ENCODE measurements at regions not wholly inside any gene's neighbourhood (a gene's known extent, or its start where the extent isn't known, plus 50 kb on each side); places are given as distances from the start of the nearest gene placed in this dataset.

- no peaks in the 10 kb centered on the region for H3K9me3 ChIP-seq (ENCODE audit: control insufficient read depth, insufficient read depth, low read depth, low read length)
- no peak for TF ChIP-seq CTCF (conservative IDR thresholded peaks at IDR 0.05 in 1 of 2, IDR thresholded peaks at IDR 0.05 in 1 of 2; ENCODE audit: low read depth in 1 of 2, low read length in 2 of 2)
- no peak for TF ChIP-seq EZH2 (IDR thresholded peaks at IDR 0.05; ENCODE audit: low read length, missing control alignments)
- no peaks in the 10 kb centered on the region for H4K20me1 ChIP-seq (ENCODE audit: control insufficient read depth, extremely low read depth, insufficient read depth, low read length)
- H3K79me2 ChIP-seq (ENCODE audit: control insufficient read depth, insufficient read depth, low read length), result no peaks in the 10 kb centered on the region
- H3K36me3 ChIP-seq (ENCODE audit: control insufficient read depth, insufficient read depth, low read length), result no peaks in the 10 kb centered on the region
- H3K27ac ChIP-seq (ENCODE audit: insufficient read depth, low read length), result peak overlapping the region; percentile 91
- DNase-seq (ENCODE audit: low read depth in 2 of 2), result peak; percentile 88 to 97
- peaks cover 31% of the 10 kb centered on the region for H3K4me1 ChIP-seq (ENCODE audit: control insufficient read depth, extremely low read depth, insufficient read depth, low read length)
- no peaks in the 10 kb centered on the region for H3K27me3 ChIP-seq (ENCODE audit: control insufficient read depth, insufficient read depth, low read length)
- peak overlapping the region; percentile 44 for H3K9ac ChIP-seq (ENCODE audit: insufficient read depth, low read length)
- peak overlapping the region; percentile 79 for H3K4me2 ChIP-seq (ENCODE audit: extremely low read depth, insufficient read depth, low read length)
- H3K4me3 ChIP-seq (replicated peaks in 1 of 4; ENCODE audit: control extremely low read depth in 1 of 4, insufficient read depth in 1 of 4, low read depth in 3 of 4, low read length in 4 of 4), result peak overlapping the region; percentile 3 to 36 (median 18)
- H2AFZ ChIP-seq (ENCODE audit: low read length), result peak overlapping the region; percentile 44
Measured at GRCh38 chr7:25849500-25850184, 302.4 kb upstream of the NFE2L3 start.

GRCh38 chr7:25850216-25850615 lies 301.8 kb upstream of the NFE2L3 start:
- no peak overlapping the region for H2AFZ ChIP-seq (ENCODE audit: low read length)
- H3K4me1 ChIP-seq (ENCODE audit: control insufficient read depth, extremely low read depth, insufficient read depth, low read length), result peaks cover 31% of the 10 kb centered on the region
- peak overlapping the region in 3 of 4 experiments; percentile 7 to 14 (median 7) for H3K4me3 ChIP-seq (replicated peaks in 1 of 4; ENCODE audit: control extremely low read depth in 1 of 4, insufficient read depth in 1 of 4, low read depth in 3 of 4, low read length in 4 of 4)

GRCh38 chr7:25850735-25851134 lies 301.3 kb upstream of the NFE2L3 start:
- peak overlapping the region; percentile 19 for H2AFZ ChIP-seq (ENCODE audit: low read length)
- H3K9me3 ChIP-seq (ENCODE audit: control insufficient read depth, insufficient read depth, low read depth, low read length), result no peaks in the 10 kb centered on the region
- no peak for TF ChIP-seq EZH2 (IDR thresholded peaks at IDR 0.05; ENCODE audit: low read length, missing control alignments)
- TF ChIP-seq CTCF (conservative IDR thresholded peaks at IDR 0.05 in 1 of 2, IDR thresholded peaks at IDR 0.05 in 1 of 2; ENCODE audit: low read depth in 1 of 2, low read length in 2 of 2), result no peak
- no peaks in the 10 kb centered on the region for H3K36me3 ChIP-seq (ENCODE audit: control insufficient read depth, insufficient read depth, low read length)
- no peak overlapping the region for H3K4me3 ChIP-seq (replicated peaks in 1 of 4; ENCODE audit: control extremely low read depth in 1 of 4, insufficient read depth in 1 of 4, low read depth in 3 of 4, low read length in 4 of 4)
- H4K20me1 ChIP-seq (ENCODE audit: control insufficient read depth, extremely low read depth, insufficient read depth, low read length), result no peaks in the 10 kb centered on the region
- peaks cover 31% of the 10 kb centered on the region for H3K4me1 ChIP-seq (ENCODE audit: control insufficient read depth, extremely low read depth, insufficient read depth, low read length)
- DNase-seq (ENCODE audit: low read depth in 2 of 2), result peak in 1 of 2 donors; percentile 38
- H3K79me2 ChIP-seq (ENCODE audit: control insufficient read depth, insufficient read depth, low read length), result no peaks in the 10 kb centered on the region
- peak overlapping the region; percentile 79 for H3K4me2 ChIP-seq (ENCODE audit: extremely low read depth, insufficient read depth, low read length)
- H3K9ac ChIP-seq (ENCODE audit: insufficient read depth, low read length), result no peak overlapping the region
- H3K27me3 ChIP-seq (ENCODE audit: control insufficient read depth, insufficient read depth, low read length), result no peaks in the 10 kb centered on the region
- H3K27ac ChIP-seq (ENCODE audit: insufficient read depth, low read length), result peak overlapping the region; percentile 91

More at GRCh38 chr7:25850216-25850615, 301.8 kb upstream of the NFE2L3 start:
- H3K9me3 ChIP-seq (ENCODE audit: control insufficient read depth, insufficient read depth, low read depth, low read length), result no peaks in the 10 kb centered on the region
- TF ChIP-seq EZH2 (IDR thresholded peaks at IDR 0.05; ENCODE audit: low read length, missing control alignments), result no peak
- H3K79me2 ChIP-seq (ENCODE audit: control insufficient read depth, insufficient read depth, low read length), result no peaks in the 10 kb centered on the region
- no peak for DNase-seq (ENCODE audit: low read depth in 2 of 2)
- H3K27me3 ChIP-seq (ENCODE audit: control insufficient read depth, insufficient read depth, low read length), result no peaks in the 10 kb centered on the region
- no peaks in the 10 kb centered on the region for H4K20me1 ChIP-seq (ENCODE audit: control insufficient read depth, extremely low read depth, insufficient read depth, low read length)
- H3K27ac ChIP-seq (ENCODE audit: insufficient read depth, low read length), result peak overlapping the region; percentile 91
- peak overlapping the region; percentile 79 for H3K4me2 ChIP-seq (ENCODE audit: extremely low read depth, insufficient read depth, low read length)
- no peaks in the 10 kb centered on the region for H3K36me3 ChIP-seq (ENCODE audit: control insufficient read depth, insufficient read depth, low read length)
- H3K9ac ChIP-seq (ENCODE audit: insufficient read depth, low read length), result no peak overlapping the region
